ENCODE measurements at regions not wholly inside any gene's neighbourhood (a gene's known extent, or its start where the extent isn't known, plus 50 kb on each side); places are given as distances from the start of the nearest gene placed in this dataset.

GRCh38 chr7:113710310-113711096 is 208.3 kb downstream of the PPP1R3A start:
- TF ChIP-seq, protein P1, sequence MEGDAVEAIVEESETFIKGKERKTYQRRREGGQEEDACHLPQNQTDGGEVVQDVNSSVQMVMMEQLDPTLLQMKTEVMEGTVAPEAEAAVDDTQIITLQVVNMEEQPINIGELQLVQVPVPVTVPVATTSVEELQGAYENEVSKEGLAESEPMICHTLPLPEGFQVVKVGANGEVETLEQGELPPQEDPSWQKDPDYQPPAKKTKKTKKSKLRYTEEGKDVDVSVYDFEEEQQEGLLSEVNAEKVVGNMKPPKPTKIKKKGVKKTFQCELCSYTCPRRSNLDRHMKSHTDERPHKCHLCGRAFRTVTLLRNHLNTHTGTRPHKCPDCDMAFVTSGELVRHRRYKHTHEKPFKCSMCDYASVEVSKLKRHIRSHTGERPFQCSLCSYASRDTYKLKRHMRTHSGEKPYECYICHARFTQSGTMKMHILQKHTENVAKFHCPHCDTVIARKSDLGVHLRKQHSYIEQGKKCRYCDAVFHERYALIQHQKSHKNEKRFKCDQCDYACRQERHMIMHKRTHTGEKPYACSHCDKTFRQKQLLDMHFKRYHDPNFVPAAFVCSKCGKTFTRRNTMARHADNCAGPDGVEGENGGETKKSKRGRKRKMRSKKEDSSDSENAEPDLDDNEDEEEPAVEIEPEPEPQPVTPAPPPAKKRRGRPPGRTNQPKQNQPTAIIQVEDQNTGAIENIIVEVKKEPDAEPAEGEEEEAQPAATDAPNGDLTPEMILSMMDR (IDR thresholded peaks at IDR 0.05) = peak; percentile 92
- Histone ChIP-seq H3K79me2 (no peaks in the 10 kb centered on the region), H3K36me3 (ENCODE audit: control insufficient read depth, insufficient read depth, low read length) (no peaks in the 10 kb centered on the region), H3K4me1 (no peaks in the 10 kb centered on the region), H3K9ac (no peak overlapping the region), H3K9me3 (ENCODE audit: control insufficient read depth, low read length) (no peaks in the 10 kb centered on the region), H2AFZ (no peak overlapping the region), H3K27ac (no peak overlapping the region), H3K4me3 (ENCODE audit: low read depth, low read length) (no peak overlapping the region), H3K27me3 (ENCODE audit: control insufficient read depth, insufficient read depth, low read length) (no peaks in the 10 kb centered on the region), H3K4me2 (ENCODE audit: low read length) (no peak overlapping the region)

DNA sequence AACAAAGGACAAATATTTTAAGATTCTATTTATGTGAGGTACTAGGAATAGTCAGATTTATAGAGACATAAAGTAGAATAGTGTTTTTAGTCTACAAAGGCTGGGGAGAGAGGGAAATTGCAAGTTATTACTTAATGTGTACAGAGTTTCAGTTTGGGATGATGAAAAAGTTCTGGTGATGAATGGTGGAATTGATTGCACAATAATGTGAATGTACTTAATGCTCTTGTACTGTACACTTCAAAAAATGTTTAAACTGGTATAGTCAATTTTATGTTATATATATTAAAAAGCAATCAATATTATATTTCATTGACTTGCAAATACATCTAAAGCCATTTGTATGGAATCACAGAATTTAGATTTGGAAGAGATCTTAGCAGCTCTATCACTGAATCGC is 213.4 kb downstream of the PPP1R3A start:
- no peak overlapping the region for H3K4me2 ChIP-seq (ENCODE audit: low read length)
- no peak overlapping the region for H3K27ac ChIP-seq
- H3K27me3 ChIP-seq (ENCODE audit: control insufficient read depth, insufficient read depth, low read length) = no peaks in the 10 kb centered on the region
- H3K4me3 ChIP-seq (ENCODE audit: low read depth, low read length) = no peak overlapping the region
- no peak overlapping the region for H2AFZ ChIP-seq
- TF ChIP-seq, protein P1 (IDR thresholded peaks at IDR 0.05) = no peak
- H3K9ac ChIP-seq = no peak overlapping the region
- H3K9me3 ChIP-seq (ENCODE audit: control insufficient read depth, low read length) = no peaks in the 10 kb centered on the region
- no peaks in the 10 kb centered on the region for H3K36me3 ChIP-seq (ENCODE audit: control insufficient read depth, insufficient read depth, low read length)
- no peaks in the 10 kb centered on the region for H3K4me1 ChIP-seq
- no peaks in the 10 kb centered on the region for H3K79me2 ChIP-seq

GRCh38 chr7:113698556-113699220 is 220.1 kb downstream of the PPP1R3A start:
- no peak overlapping the region for H3K9ac ChIP-seq
- no peak overlapping the region for H3K4me3 ChIP-seq (ENCODE audit: low read depth, low read length)
- TF ChIP-seq, protein P1 (IDR thresholded peaks at IDR 0.05) = peak; percentile 62
- no peaks in the 10 kb centered on the region for H3K79me2 ChIP-seq
- no peak overlapping the region for H2AFZ ChIP-seq
- no peak overlapping the region for H3K27ac ChIP-seq
- no peaks in the 10 kb centered on the region for H3K27me3 ChIP-seq (ENCODE audit: control insufficient read depth, insufficient read depth, low read length)
- H3K36me3 ChIP-seq (ENCODE audit: control insufficient read depth, insufficient read depth, low read length) = no peaks in the 10 kb centered on the region
- no peak overlapping the region for H3K4me2 ChIP-seq (ENCODE audit: low read length)
- H3K9me3 ChIP-seq (ENCODE audit: control insufficient read depth, low read length) = no peaks in the 10 kb centered on the region
- H3K4me1 ChIP-seq = no peaks in the 10 kb centered on the region

DNA sequence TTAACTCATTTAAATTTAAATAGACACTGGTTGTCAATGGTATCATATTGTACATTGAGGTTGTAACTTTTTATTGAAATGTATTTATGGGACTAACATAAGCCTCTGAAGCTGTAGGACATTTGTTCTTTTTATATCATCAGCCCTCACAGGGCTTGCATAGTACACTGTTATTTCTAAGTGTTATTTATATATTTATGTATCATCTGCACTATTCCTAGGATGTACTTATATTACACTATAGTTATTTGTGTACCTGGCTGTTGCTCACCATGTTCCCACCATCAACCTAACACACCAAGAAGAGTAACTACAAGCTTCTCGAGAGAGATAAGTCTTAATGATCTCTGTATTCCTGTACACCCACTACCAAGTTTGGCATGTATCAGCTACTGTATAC is 224.7 kb downstream of the PPP1R3A start:
- Histone ChIP-seq H3K79me2 (no peaks in the 10 kb centered on the region), H2AFZ (no peak overlapping the region), H3K36me3 (ENCODE audit: control insufficient read depth, insufficient read depth, low read length) (no peaks in the 10 kb centered on the region), H3K4me2 (ENCODE audit: low read length) (no peak overlapping the region), H3K27me3 (ENCODE audit: control insufficient read depth, insufficient read depth, low read length) (no peaks in the 10 kb centered on the region), H3K4me1 (no peaks in the 10 kb centered on the region), H3K4me3 (ENCODE audit: low read depth, low read length) (no peak overlapping the region), H3K27ac (no peak overlapping the region), H3K9ac (no peak overlapping the region), H3K9me3 (ENCODE audit: control insufficient read depth, low read length) (no peaks in the 10 kb centered on the region)
- TF ChIP-seq, protein P1 (IDR thresholded peaks at IDR 0.05) = no peak

All from parathyroid adenoma (tissue), 2 donors.